ENCODE measurements at regions not wholly inside any gene's neighbourhood (a gene's known extent, or its start where the extent isn't known, plus 50 kb on each side); places are given as distances from the start of the nearest gene placed in this dataset.

GRCh38 chr1:157438613-157439012, 113.7 kb downstream of the FCRL5 start:
- ATAC-seq (no peak), DNase-seq (ENCODE audit: low read depth, low spot score) (no peak)
- CTCF ChIA-PET: no interaction called here
- H3K9ac ChIP-seq (ENCODE audit: low read length): no peak overlapping the region
- intact Hi-C loops (cut with micrococcal nuclease): no loop called here
- peaks cover 33% of the 10 kb centered on the region for H3K27me3 ChIP-seq (ENCODE audit: insufficient read depth, low read length)
- H4K20me1 ChIP-seq (ENCODE audit: insufficient read depth): no peaks in the 10 kb centered on the region
- H3K4me1 ChIP-seq (ENCODE audit: control insufficient read depth in 1 of 2, insufficient read depth in 2 of 2, low read length in 2 of 2): no peaks in the 10 kb centered on the region
- no peaks in the 10 kb centered on the region for H3K79me2 ChIP-seq (ENCODE audit: insufficient read depth, low read length)
- POLR2A ChIA-PET: no interaction called here
- H3K9me2 ChIP-seq (ENCODE audit: insufficient read depth): no peaks in the 10 kb centered on the region
- no peak overlapping the region for H2AFZ ChIP-seq (ENCODE audit: low read depth, low read length, poor library complexity, severe bottlenecking)
- no peak overlapping the region for H3K4me2 ChIP-seq (ENCODE audit: low read length)
- H3K27ac ChIP-seq (ENCODE audit: low read depth, low read length): no peak overlapping the region
- BruUV-seq (replicated peaks): no TSS peak
- H3K4me3 ChIP-seq (replicated peaks in 1 of 2; ENCODE audit: low read depth in 1 of 2, low read length in 2 of 2): no peak overlapping the region
- H3K36me3 ChIP-seq (ENCODE audit: control insufficient read depth in 1 of 2, insufficient read depth in 2 of 2, low read length in 2 of 2): no peaks in the 10 kb centered on the region
- no peaks in the 10 kb centered on the region for H3K9me3 ChIP-seq (ENCODE audit: control insufficient read depth in 1 of 2, insufficient read depth in 1 of 2, low read depth in 1 of 2, low read length in 2 of 2)
- TF ChIP-seq FOSL1 (IDR thresholded peaks at IDR 0.05; ENCODE audit: low read depth): no peak
- TF ChIP-seq POLR2AphosphoS5 (IDR thresholded peaks at IDR 0.05; ENCODE audit: low read depth, low read length): no peak
- TF ChIP-seq POLR2A (IDR thresholded peaks at IDR 0.05; ENCODE audit: borderline replicate concordance, extremely low read depth, insufficient read depth, insufficient read length): no peak
- no peak for TF ChIP-seq SRF (IDR thresholded peaks at IDR 0.05; ENCODE audit: low read depth)
- TF ChIP-seq EGR1 (IDR thresholded peaks at IDR 0.05; ENCODE audit: low read depth): no peak
- TF ChIP-seq REST (IDR thresholded peaks at IDR 0.05; ENCODE audit: low read depth): no peak
- no peak for TF ChIP-seq ATF3 (IDR thresholded peaks at IDR 0.05)
- TF ChIP-seq CTCF (IDR thresholded peaks at IDR 0.05 in 2 of 3, conservative IDR thresholded peaks at IDR 0.05 in 1 of 3; ENCODE audit: borderline replicate concordance in 1 of 3, insufficient read depth in 1 of 3, low read depth in 2 of 3, low read length in 2 of 3): no peak
- TF ChIP-seq ELF1 (IDR thresholded peaks at IDR 0.05; ENCODE audit: borderline replicate concordance, low read depth): no peak
- no peak for TF ChIP-seq MAX (IDR thresholded peaks at IDR 0.05)
- no peak for TF ChIP-seq YY1 (IDR thresholded peaks at IDR 0.05; ENCODE audit: extremely low read depth, insufficient replicate concordance, low read depth, low read length)
- TF ChIP-seq CBX3 (IDR thresholded peaks at IDR 0.05; ENCODE audit: low read depth): no peak
- TF ChIP-seq ZNF274 (IDR thresholded peaks at IDR 0.05; ENCODE audit: low read depth, low read length): no peak
- no peak for TF ChIP-seq RAD21 (IDR thresholded peaks at IDR 0.05; ENCODE audit: low read depth)
- RAD21 ChIA-PET (ENCODE audit: low non-redundant PET in 1 of 2, low total read pairs in 2 of 2, uncharacterized antibody in 2 of 2, unreplicated experiment in 2 of 2): no interaction called here
